Sigmoid colon (tissue), 4 donors: ENCODE measurements at regions not wholly inside any gene's neighbourhood (a gene's known extent, or its start where the extent isn't known, plus 50 kb on each side); places are given as distances from the start of the nearest gene placed in this dataset.

ENCODE experiments used
- EP300 ChIP-seq, 4 donors: sonication (generic); formaldehyde crosslinking; IDR thresholded peaks; one replicate each; pipeline ENCODE4 v1.6.1; 2017; ENCODE audit warnings: antibody characterized with exemption in 4 of 4
- POLR2AphosphoS5 ChIP-seq, 4 donors: sonication (generic); formaldehyde crosslinking; IDR thresholded peaks; one replicate each; pipeline ENCODE4 v1.6.1; 2017; ENCODE audit warnings: antibody characterized with exemption in 4 of 4
- TF ChIP-seq, protein P1 (sequence below), 4 experiments: fragments of 450-650 bp in 3 of 4; fragments of 200-600 bp in 1 of 4; IDR thresholded peaks; one replicate each; pipeline ENCODE4 v1.5.1; 2016 to 2019; ENCODE audit warnings: antibody characterized with exemption in 4 of 4, mild to moderate bottlenecking in 3 of 4, moderate library complexity in 2 of 4

DNA sequence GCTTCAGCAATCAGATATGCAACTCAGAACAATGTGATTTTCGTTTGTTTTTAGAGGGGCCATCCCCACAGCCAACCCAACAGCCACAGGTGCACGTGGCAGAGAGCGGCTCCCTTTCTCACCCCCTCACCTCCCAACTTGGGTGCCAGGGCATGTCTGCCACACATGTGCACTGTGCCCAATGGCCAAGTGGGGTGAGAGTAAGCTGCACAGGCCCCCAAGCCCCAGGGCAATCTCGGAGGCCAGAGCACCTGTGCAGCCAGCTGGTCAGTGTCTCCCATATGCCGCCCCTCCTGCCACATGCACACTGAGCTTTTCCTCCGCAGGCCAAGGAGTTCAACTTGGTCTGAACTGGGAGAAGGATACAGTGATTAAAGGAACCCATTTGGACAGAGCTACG lies 1130.2 kb downstream of the DSC3 start:
- TF ChIP-seq, protein P1, sequence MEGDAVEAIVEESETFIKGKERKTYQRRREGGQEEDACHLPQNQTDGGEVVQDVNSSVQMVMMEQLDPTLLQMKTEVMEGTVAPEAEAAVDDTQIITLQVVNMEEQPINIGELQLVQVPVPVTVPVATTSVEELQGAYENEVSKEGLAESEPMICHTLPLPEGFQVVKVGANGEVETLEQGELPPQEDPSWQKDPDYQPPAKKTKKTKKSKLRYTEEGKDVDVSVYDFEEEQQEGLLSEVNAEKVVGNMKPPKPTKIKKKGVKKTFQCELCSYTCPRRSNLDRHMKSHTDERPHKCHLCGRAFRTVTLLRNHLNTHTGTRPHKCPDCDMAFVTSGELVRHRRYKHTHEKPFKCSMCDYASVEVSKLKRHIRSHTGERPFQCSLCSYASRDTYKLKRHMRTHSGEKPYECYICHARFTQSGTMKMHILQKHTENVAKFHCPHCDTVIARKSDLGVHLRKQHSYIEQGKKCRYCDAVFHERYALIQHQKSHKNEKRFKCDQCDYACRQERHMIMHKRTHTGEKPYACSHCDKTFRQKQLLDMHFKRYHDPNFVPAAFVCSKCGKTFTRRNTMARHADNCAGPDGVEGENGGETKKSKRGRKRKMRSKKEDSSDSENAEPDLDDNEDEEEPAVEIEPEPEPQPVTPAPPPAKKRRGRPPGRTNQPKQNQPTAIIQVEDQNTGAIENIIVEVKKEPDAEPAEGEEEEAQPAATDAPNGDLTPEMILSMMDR (IDR thresholded peaks at IDR 0.05) = no peak
- TF ChIP-seq POLR2AphosphoS5 (IDR thresholded peaks at IDR 0.05) (no peak), EP300 (IDR thresholded peaks at IDR 0.05) (no peak)
